ENCODE measurements at regions not wholly inside any gene's neighbourhood (a gene's known extent, or its start where the extent isn't known, plus 50 kb on each side); places are given as distances from the start of the nearest gene placed in this dataset.
"Not testable (repeated sequence)": the region's sequence is repeated elsewhere in the genome, so short reads cannot be mapped to it uniquely, and the experiment has no call there.

DNA sequence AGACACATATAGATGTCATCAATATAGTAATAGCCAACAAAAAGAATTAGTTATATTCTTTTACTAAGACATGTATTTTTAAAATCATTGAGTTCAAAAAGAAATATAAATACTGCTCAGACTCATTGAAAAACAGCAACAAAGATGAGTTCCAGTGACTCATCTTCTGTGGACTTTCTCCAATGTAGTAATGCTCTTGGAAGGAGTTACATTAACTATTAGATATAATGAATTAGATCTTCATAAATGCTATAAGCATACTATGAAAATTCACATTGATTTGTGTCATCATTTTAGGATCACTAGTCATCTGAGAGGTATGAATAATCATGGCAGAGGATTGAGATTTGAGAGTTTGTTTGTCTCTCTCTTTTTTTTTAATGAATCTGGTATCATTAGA, 547.8 kb upstream of the PCDH7 start:
- H3K27me3 ChIP-seq (ENCODE audit: insufficient read depth, insufficient read length): no peaks in the 10 kb centered on the region
- no peaks in the 10 kb centered on the region for H3K36me3 ChIP-seq (ENCODE audit: insufficient read depth, insufficient read length, low read length)
- no peak overlapping the region for H3K9ac ChIP-seq (ENCODE audit: insufficient read length, low read depth)
- TF ChIP-seq YY1 (IDR thresholded peaks at IDR 0.05; ENCODE audit: insufficient read depth, insufficient read length) (no peak), SUZ12 (IDR thresholded peaks at IDR 0.05; ENCODE audit: extremely low read depth, insufficient read depth, insufficient read length) (no peak), ZNF274 (IDR thresholded peaks at IDR 0.05; ENCODE audit: low read depth, low read length) (no peak)
- no peaks in the 10 kb centered on the region for H3K9me3 ChIP-seq (ENCODE audit: insufficient read depth, low read length)
- H3K4me3 ChIP-seq (ENCODE audit: insufficient read length, low read depth): no peak overlapping the region
- H3K4me1 ChIP-seq (ENCODE audit: insufficient read depth, insufficient read length): no peaks in the 10 kb centered on the region
- no peak for DNase-seq (ENCODE audit: low read depth, low spot score)

DNA sequence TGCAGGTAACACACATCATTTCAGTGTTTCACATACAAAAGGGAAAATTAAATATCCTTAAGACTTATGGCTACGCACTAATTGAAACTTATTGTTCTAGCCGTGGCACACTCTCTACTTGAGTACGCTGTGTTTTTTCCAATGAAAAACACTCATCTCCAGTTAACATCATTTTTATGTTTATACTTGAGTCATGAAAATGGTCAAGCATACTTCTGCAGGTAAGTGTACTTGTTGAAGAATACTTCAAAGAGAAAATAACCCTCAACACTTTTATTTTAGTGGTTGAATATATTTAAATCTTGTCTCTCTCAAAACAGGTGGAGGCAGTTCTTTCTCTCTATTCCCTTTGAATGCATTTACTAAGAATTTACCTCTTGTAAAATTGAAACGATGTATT, 538.7 kb upstream of the PCDH7 start:
- no peaks in the 10 kb centered on the region for H3K9me3 ChIP-seq (ENCODE audit: insufficient read depth, low read length)
- DNase-seq (ENCODE audit: low read depth, low spot score): no peak
- no peak for TF ChIP-seq YY1 (IDR thresholded peaks at IDR 0.05; ENCODE audit: insufficient read depth, insufficient read length)
- no peak for TF ChIP-seq SUZ12 (IDR thresholded peaks at IDR 0.05; ENCODE audit: extremely low read depth, insufficient read depth, insufficient read length)
- no peak for TF ChIP-seq ZNF274 (IDR thresholded peaks at IDR 0.05; ENCODE audit: low read depth, low read length)

DNA sequence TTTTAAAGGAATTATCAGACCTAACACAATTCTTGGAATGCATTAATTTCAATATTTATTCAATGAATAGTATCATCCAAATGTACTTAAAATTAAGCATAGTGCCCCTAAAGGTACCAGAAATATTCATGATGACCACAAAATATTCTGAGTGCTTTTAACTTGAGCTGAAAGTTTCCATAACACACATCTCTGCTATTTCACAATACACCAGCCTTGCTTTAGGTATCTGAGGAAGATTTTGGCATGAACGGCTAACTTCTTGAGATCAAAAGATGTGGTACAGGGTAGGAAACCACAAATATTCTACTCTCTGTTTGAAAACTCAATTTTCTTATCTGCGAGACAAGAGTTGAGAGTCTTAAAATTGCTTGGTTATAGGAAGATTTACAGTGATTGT, 538.3 kb upstream of the PCDH7 start:
- H3K9me3 ChIP-seq (ENCODE audit: insufficient read depth, low read length): no peaks in the 10 kb centered on the region
- no peak overlapping the region for H3K4me3 ChIP-seq (ENCODE audit: insufficient read length, low read depth)
- no peaks in the 10 kb centered on the region for H3K36me3 ChIP-seq (ENCODE audit: insufficient read depth, insufficient read length, low read length)
- DNase-seq (ENCODE audit: low read depth, low spot score): no peak
- no peaks in the 10 kb centered on the region for H3K4me1 ChIP-seq (ENCODE audit: insufficient read depth, insufficient read length)
- no peak overlapping the region for H3K9ac ChIP-seq (ENCODE audit: insufficient read length, low read depth)
- no peaks in the 10 kb centered on the region for H3K27me3 ChIP-seq (ENCODE audit: insufficient read depth, insufficient read length)
- no peak for TF ChIP-seq SUZ12 (IDR thresholded peaks at IDR 0.05; ENCODE audit: extremely low read depth, insufficient read depth, insufficient read length)

More for the DNA sequence above, 538.7 kb upstream of the PCDH7 start:
- H3K9ac ChIP-seq (ENCODE audit: insufficient read length, low read depth): no peak overlapping the region
- H3K4me1 ChIP-seq (ENCODE audit: insufficient read depth, insufficient read length): no peaks in the 10 kb centered on the region
- H3K36me3 ChIP-seq (ENCODE audit: insufficient read depth, insufficient read length, low read length): no peaks in the 10 kb centered on the region
- no peaks in the 10 kb centered on the region for H3K27me3 ChIP-seq (ENCODE audit: insufficient read depth, insufficient read length)
- H3K4me3 ChIP-seq (ENCODE audit: insufficient read length, low read depth): no peak overlapping the region

GRCh38 chr4:30182786-30183185, 537.4 kb upstream of the PCDH7 start:
- DNase-seq (ENCODE audit: low read depth, low spot score): no peak
- no peak overlapping the region for H3K4me3 ChIP-seq (ENCODE audit: insufficient read length, low read depth)
- H3K9ac ChIP-seq (ENCODE audit: insufficient read length, low read depth): no peak overlapping the region
- TF ChIP-seq SUZ12 (IDR thresholded peaks at IDR 0.05; ENCODE audit: extremely low read depth, insufficient read depth, insufficient read length): no peak
- no peak for TF ChIP-seq YY1 (IDR thresholded peaks at IDR 0.05; ENCODE audit: insufficient read depth, insufficient read length)
- TF ChIP-seq ZNF274 (IDR thresholded peaks at IDR 0.05; ENCODE audit: low read depth, low read length): no peak
- no peaks in the 10 kb centered on the region for H3K4me1 ChIP-seq (ENCODE audit: insufficient read depth, insufficient read length)
- H3K9me3 ChIP-seq (ENCODE audit: insufficient read depth, low read length): no peaks in the 10 kb centered on the region
- no peaks in the 10 kb centered on the region for H3K36me3 ChIP-seq (ENCODE audit: insufficient read depth, insufficient read length, low read length)
- no peaks in the 10 kb centered on the region for H3K27me3 ChIP-seq (ENCODE audit: insufficient read depth, insufficient read length)

GRCh38 chr4:30191902-30192301, 528.3 kb upstream of the PCDH7 start:
- Histone ChIP-seq H3K9me3 (ENCODE audit: insufficient read depth, low read length) (no peaks in the 10 kb centered on the region), H3K4me1 (ENCODE audit: insufficient read depth, insufficient read length) (no peaks in the 10 kb centered on the region), H3K36me3 (ENCODE audit: insufficient read depth, insufficient read length, low read length) (no peaks in the 10 kb centered on the region), H3K9ac (ENCODE audit: insufficient read length, low read depth) (no peak overlapping the region), H3K27me3 (ENCODE audit: insufficient read depth, insufficient read length) (no peaks in the 10 kb centered on the region), H3K4me3 (ENCODE audit: insufficient read length, low read depth) (no peak overlapping the region)
- DNase-seq (ENCODE audit: low read depth, low spot score): no peak
- no peak for TF ChIP-seq ZNF274 (IDR thresholded peaks at IDR 0.05; ENCODE audit: low read depth, low read length)
- TF ChIP-seq YY1 (IDR thresholded peaks at IDR 0.05; ENCODE audit: insufficient read depth, insufficient read length): no peak
- TF ChIP-seq SUZ12 (IDR thresholded peaks at IDR 0.05; ENCODE audit: extremely low read depth, insufficient read depth, insufficient read length): no peak

DNA sequence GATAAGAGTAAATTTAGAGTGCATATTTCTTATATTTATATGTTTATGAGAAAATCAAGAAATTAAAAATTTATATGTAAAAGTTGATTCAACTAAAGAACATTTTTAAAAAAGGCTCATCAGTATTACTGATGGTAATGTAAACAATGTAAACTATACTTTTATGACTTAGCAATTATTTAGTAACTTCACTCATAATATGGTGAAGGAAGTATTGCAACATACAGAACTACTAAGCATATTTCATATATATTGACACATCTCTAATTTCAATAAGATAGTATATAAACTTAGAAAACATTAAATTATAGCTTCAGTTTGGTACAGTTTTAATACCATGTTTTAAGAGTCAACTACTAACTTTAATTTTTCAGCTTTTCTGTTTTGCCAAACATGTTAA, 512.8 kb upstream of the PCDH7 start:
- TF ChIP-seq ZNF274 (IDR thresholded peaks at IDR 0.05; ENCODE audit: low read depth, low read length): no peak
- TF ChIP-seq YY1 (IDR thresholded peaks at IDR 0.05; ENCODE audit: insufficient read depth, insufficient read length): no peak
- no peak for TF ChIP-seq SUZ12 (IDR thresholded peaks at IDR 0.05; ENCODE audit: extremely low read depth, insufficient read depth, insufficient read length)
- no peaks in the 10 kb centered on the region for H3K36me3 ChIP-seq (ENCODE audit: insufficient read depth, insufficient read length, low read length)

DNA sequence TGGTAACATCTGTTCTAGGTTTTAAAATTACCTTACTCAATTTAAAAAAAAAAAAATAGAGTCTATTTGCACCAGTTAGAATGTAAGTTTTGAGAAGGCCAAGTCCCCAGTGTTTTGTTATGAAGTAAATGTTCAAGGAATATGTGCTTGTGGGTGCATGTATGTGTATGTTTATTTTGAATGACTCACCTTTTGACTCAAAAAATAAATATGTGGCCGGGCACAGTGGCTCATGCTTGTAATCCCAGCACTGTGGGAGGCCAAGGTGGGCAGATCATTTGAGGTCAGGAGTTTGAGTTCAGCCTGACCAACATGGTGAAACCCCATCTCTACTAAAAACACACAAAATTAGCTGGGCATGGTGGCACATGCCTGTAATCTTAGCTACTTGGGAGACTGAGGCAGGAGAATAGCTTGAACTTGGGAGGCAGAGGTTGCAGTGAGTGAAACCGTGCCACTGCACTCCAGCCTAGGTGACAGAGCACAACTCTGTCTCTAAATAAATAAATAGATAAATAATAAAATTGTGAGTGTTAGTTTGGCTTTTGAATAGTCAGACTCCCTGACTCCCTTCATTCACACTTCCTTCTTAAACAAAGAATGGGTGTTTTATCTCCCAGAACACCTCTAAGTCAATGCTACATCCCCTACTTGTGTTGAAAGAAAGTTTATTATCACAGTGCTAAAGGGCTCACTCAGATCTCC, 511.3 kb upstream of the PCDH7 start:
- H3K9me3 ChIP-seq (ENCODE audit: insufficient read depth, low read length): no peaks in the 10 kb centered on the region
- H3K4me1 ChIP-seq (ENCODE audit: insufficient read depth, insufficient read length): no peaks in the 10 kb centered on the region
- TF ChIP-seq ZNF274 (IDR thresholded peaks at IDR 0.05; ENCODE audit: low read depth, low read length) (no peak), SUZ12 (IDR thresholded peaks at IDR 0.05; ENCODE audit: extremely low read depth, insufficient read depth, insufficient read length) (no peak), YY1 (IDR thresholded peaks at IDR 0.05; ENCODE audit: insufficient read depth, insufficient read length) (no peak)
- H3K4me3 ChIP-seq (ENCODE audit: insufficient read length, low read depth): no peak overlapping the region
- DNase-seq (ENCODE audit: low read depth, low spot score): no peak
- H3K36me3 ChIP-seq (ENCODE audit: insufficient read depth, insufficient read length, low read length): no peaks in the 10 kb centered on the region
- H3K27me3 ChIP-seq (ENCODE audit: insufficient read depth, insufficient read length): no peaks in the 10 kb centered on the region
- no peak overlapping the region for H3K9ac ChIP-seq (ENCODE audit: insufficient read length, low read depth)

More for the DNA sequence above, 512.8 kb upstream of the PCDH7 start:
- DNase-seq (ENCODE audit: low read depth, low spot score): no peak
- Histone ChIP-seq H3K9ac (ENCODE audit: insufficient read length, low read depth) (no peak overlapping the region), H3K9me3 (ENCODE audit: insufficient read depth, low read length) (no peaks in the 10 kb centered on the region; the same call in 1 of the 2 replicates), H3K4me1 (ENCODE audit: insufficient read depth, insufficient read length) (no peaks in the 10 kb centered on the region), H3K4me3 (ENCODE audit: insufficient read length, low read depth) (no peak overlapping the region), H3K27me3 (ENCODE audit: insufficient read depth, insufficient read length) (no peaks in the 10 kb centered on the region)

DNA sequence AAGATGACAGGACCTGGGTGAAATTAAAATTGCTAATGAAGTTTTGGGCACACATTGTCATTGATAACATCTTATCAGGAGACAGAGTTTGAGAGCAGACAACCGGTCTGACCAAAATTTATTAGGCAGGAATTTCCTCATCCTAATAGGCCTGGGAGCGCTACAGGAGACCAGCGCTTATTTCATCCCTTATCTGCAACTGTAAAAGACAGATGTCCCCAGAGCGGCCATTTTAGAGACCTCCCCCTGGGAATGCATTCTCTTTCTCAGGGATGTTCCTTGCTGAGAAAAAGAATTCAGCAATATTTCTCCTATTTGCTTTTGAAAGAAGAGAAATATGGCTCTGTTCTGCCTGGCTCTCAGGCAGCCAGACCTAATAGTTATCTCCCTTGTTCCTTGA, 504.2 kb upstream of the PCDH7 start:
- not testable (repeated sequence) for DNase-seq (ENCODE audit: low read depth, low spot score); H3K27me3 ChIP-seq (ENCODE audit: insufficient read depth, insufficient read length); H3K4me1 ChIP-seq (ENCODE audit: insufficient read depth, insufficient read length); H3K36me3 ChIP-seq (ENCODE audit: insufficient read depth, insufficient read length, low read length); H3K9ac ChIP-seq (ENCODE audit: insufficient read length, low read depth); H3K4me3 ChIP-seq (ENCODE audit: insufficient read length, low read depth); H3K9me3 ChIP-seq (ENCODE audit: insufficient read depth, low read length)
